B cell (primary cell): ENCODE measurements at regions not wholly inside any gene's neighbourhood (a gene's known extent, or its start where the extent isn't known, plus 50 kb on each side); places are given as distances from the start of the nearest gene placed in this dataset.

Experiments
- ATAC-seq: fragments of 200-7000 bp; cut with Tn5 transposase; one replicate; pipeline ENCODE4 v1.10.0; 2021; ENCODE audit warnings: low read depth, mild to moderate bottlenecking, moderate number of reproducible peaks, moderate library complexity
- CTCF ChIA-PET: fragments of 350-600 bp; sonication (Branson Sonifier 250); formaldehyde crosslinking; loops from one replicate; lab custom pipeline; 2021; ENCODE audit warnings: antibody characterized with exemption, inconsistent platforms; lab: Charles Lee
- POLR2A ChIA-PET: fragments of 350-600 bp; sonication (Branson Sonifier 250); formaldehyde crosslinking; loops from one replicate; lab custom pipeline; 2021; ENCODE audit warnings: antibody characterized with exemption; lab: Charles Lee
- DNase-seq: peaks from one replicate; pipeline ENCODE4 v3.0.0; 2013
- H2AFZ ChIP-seq: 2 replicates; pipeline ENCODE4 v1.6.1; 2012; ENCODE audit warnings: mild to moderate bottlenecking, low read depth, low read length; ENCODE audit not compliant: insufficient read depth, poor library complexity, severe bottlenecking
- H3K27ac ChIP-seq, 2 donors: 1 replicate in 1 of 2; 2 replicates in 1 of 2; pipeline ENCODE4 v1.5.1; 2012 to 2013; ENCODE audit warnings: low read length in 2 of 2, mild to moderate bottlenecking in 2 of 2, moderate library complexity in 1 of 2
- H3K27me3 ChIP-seq, 4 experiments: fragments of 200-600 bp in 1 of 4; sonication (generic) in 1 of 4; replicated peaks in 1 of 4; 1 replicate in 2 of 4; 2 replicates in 2 of 4; pipeline versions ENCODE4 v1.6.1 to v1.7.0; 2013 to 2016; ENCODE audit warnings: low read length in 3 of 4, mild to moderate bottlenecking in 2 of 4, mixed read lengths in 1 of 4, moderate library complexity in 1 of 4; ENCODE audit not compliant: insufficient read depth in 4 of 4, control insufficient read depth in 3 of 4; ENCODE audit errors: control extremely low read depth in 1 of 4
- H3K36me3 ChIP-seq, 2 experiments: replicated peaks in 1 of 2; 1 replicate in 1 of 2; 2 replicates in 1 of 2; pipeline versions ENCODE4 v1.6.1 to v1.7.1; 2013; ENCODE audit warnings: low read length in 1 of 2; ENCODE audit not compliant: insufficient read depth in 2 of 2, control insufficient read depth in 1 of 2; ENCODE audit errors: control extremely low read depth in 1 of 2, extremely low read depth in 1 of 2
- H3K4me1 ChIP-seq, 2 donors: fragments of 200-600 bp in 1 of 2; sonication (generic) in 1 of 2; 1 replicate in 1 of 2; 2 replicates in 1 of 2; pipeline versions ENCODE4 v1.5.1 to v1.6.1; 2013 to 2017; ENCODE audit warnings: low read length in 2 of 2; ENCODE audit not compliant: control insufficient read depth in 2 of 2, insufficient read depth in 2 of 2
- H3K4me2 ChIP-seq: replicated peaks from 2 replicates; pipeline ENCODE3; 2012; ENCODE audit warnings: mild to moderate bottlenecking, low read depth, low read length; ENCODE audit not compliant: poor library complexity, severe bottlenecking
- H3K4me3 ChIP-seq, 5 experiments: fragments of 200-600 bp in 1 of 5; sonication (generic) in 1 of 5; 1 replicate in 3 of 5; 2 replicates in 2 of 5; pipeline versions ENCODE4 v1.5.1 to v1.7.0; 2011 to 2016; ENCODE audit warnings: low read length in 4 of 5, mild to moderate bottlenecking in 4 of 5, low read depth in 2 of 5, control low read depth in 1 of 5, moderate library complexity in 1 of 5; ENCODE audit not compliant: insufficient read depth in 1 of 5; ENCODE audit errors: control extremely low read depth in 1 of 5, extremely low read depth in 1 of 5
- H3K79me2 ChIP-seq: fragments of 200-600 bp; sonication (generic); one replicate; pipeline ENCODE4 v1.6.0; 2016; ENCODE audit warnings: low read length; ENCODE audit not compliant: control insufficient read depth, insufficient read depth
- H3K9ac ChIP-seq: fragments of 200-600 bp; sonication (generic); 2 replicates; pipeline ENCODE4 v1.6.1; 2017; ENCODE audit warnings: mild to moderate bottlenecking, low read length, moderate library complexity
- H3K9me3 ChIP-seq, 3 donors: one replicate each; pipeline versions ENCODE4 v1.6.1 to v1.7.1; 2013; ENCODE audit warnings: low read length in 2 of 3; ENCODE audit not compliant: control insufficient read depth in 2 of 3, insufficient read depth in 1 of 3; ENCODE audit errors: control extremely low read depth in 1 of 3
- H4K20me1 ChIP-seq: 2 replicates; pipeline ENCODE4 v1.6.0; 2012; ENCODE audit warnings: mild to moderate bottlenecking, low read length; ENCODE audit not compliant: insufficient read depth, control insufficient read depth, poor library complexity, severe bottlenecking
- H3K27ac Mint-ChIP-seq: one replicate; pipeline ENCODE4 v1.8.0; 2021; ENCODE audit warnings: mixed read lengths
- H3K27me3 Mint-ChIP-seq: one replicate; pipeline ENCODE4 v1.8.0; 2021; ENCODE audit warnings: mixed read lengths
- H3K4me1 Mint-ChIP-seq: one replicate; pipeline ENCODE4 v1.8.0; 2021; ENCODE audit warnings: mixed read lengths
- H3K4me3 Mint-ChIP-seq: one replicate; pipeline ENCODE4 v1.8.0; 2021; ENCODE audit warnings: mixed read lengths
- H3K9me3 Mint-ChIP-seq: one replicate; pipeline ENCODE4 v1.8.0; 2022; ENCODE audit warnings: mixed read lengths; ENCODE audit not compliant: insufficient read depth
- EZH2 ChIP-seq: IDR thresholded peaks from 2 replicates; pipeline ENCODE4 v1.6.1; 2012; ENCODE audit warnings: borderline replicate concordance, low read depth, mild to moderate bottlenecking, moderate library complexity, low read length; ENCODE audit not compliant: insufficient read depth, poor library complexity, severe bottlenecking
- WGBS: methylation state at CpG from one replicate; pipeline ENCODE4 v1.1.5; 2013; ENCODE audit warnings: missing lambda C conversion rate; ENCODE audit not compliant: insufficient coverage; 5-methylcytosine and 5-hydroxymethylcytosine counted together
- intact Hi-C: fragments of 100-400 bp; cut with micrococcal nuclease; formaldehyde crosslinking; loops from one replicate; pipeline ENCODE4 v1.10.0; 2022
- TF ChIP-seq, protein P1 (sequence below): fragments of 200-600 bp; IDR thresholded peaks from one replicate; pipeline ENCODE4 v1.8.0; 2022; ENCODE audit warnings: antibody characterized with exemption, mild to moderate bottlenecking

DNA sequence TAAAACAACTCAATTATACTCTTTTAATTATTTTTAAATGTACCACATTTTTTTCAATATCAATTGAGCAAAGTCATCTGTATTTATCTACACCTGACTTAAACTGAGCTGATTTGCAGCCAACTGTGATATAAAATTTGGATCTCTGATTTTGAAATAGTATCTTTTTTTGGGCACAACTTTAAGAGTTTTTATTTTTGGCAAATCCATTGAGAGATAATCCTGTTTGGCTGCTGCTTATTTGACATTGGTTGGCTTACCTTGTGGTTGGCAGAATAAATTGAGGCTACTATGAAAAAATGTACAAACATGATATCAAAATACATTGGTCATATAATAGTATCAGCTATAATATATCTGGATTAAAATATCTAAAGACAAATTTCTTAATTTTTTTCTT lies 656.0 kb upstream of the NDST4 start:
- Mint-ChIP-seq H3K4me3 (no peak overlapping the region), H3K27me3 (no peaks in the 10 kb centered on the region), H3K9me3 (peaks cover 3% of the 10 kb centered on the region), H3K4me1 (no peaks in the 10 kb centered on the region), H3K27ac (no peak overlapping the region)
- no peaks in the 10 kb centered on the region for H3K9me3 ChIP-seq
- ATAC-seq, result no peak
- H3K79me2 ChIP-seq, result no peaks in the 10 kb centered on the region
- no peaks in the 10 kb centered on the region for H4K20me1 ChIP-seq
- no peaks in the 10 kb centered on the region for H3K36me3 ChIP-seq
- CTCF ChIA-PET, result no interaction called here
- no peak overlapping the region for H3K9ac ChIP-seq
- H3K4me3 ChIP-seq, result no peak overlapping the region
- no peaks in the 10 kb centered on the region for H3K4me1 ChIP-seq
- no peak overlapping the region for H3K27ac ChIP-seq
- no peak for DNase-seq
- H2AFZ ChIP-seq, result no peak overlapping the region
- no peaks in the 10 kb centered on the region for H3K27me3 ChIP-seq
- POLR2A ChIA-PET, result no interaction called here
- H3K4me2 ChIP-seq, result no peak overlapping the region
- intact Hi-C loops, result no loop called here
- TF ChIP-seq, protein P1, sequence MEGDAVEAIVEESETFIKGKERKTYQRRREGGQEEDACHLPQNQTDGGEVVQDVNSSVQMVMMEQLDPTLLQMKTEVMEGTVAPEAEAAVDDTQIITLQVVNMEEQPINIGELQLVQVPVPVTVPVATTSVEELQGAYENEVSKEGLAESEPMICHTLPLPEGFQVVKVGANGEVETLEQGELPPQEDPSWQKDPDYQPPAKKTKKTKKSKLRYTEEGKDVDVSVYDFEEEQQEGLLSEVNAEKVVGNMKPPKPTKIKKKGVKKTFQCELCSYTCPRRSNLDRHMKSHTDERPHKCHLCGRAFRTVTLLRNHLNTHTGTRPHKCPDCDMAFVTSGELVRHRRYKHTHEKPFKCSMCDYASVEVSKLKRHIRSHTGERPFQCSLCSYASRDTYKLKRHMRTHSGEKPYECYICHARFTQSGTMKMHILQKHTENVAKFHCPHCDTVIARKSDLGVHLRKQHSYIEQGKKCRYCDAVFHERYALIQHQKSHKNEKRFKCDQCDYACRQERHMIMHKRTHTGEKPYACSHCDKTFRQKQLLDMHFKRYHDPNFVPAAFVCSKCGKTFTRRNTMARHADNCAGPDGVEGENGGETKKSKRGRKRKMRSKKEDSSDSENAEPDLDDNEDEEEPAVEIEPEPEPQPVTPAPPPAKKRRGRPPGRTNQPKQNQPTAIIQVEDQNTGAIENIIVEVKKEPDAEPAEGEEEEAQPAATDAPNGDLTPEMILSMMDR, result no peak
- TF ChIP-seq EZH2, result no peak

DNA sequence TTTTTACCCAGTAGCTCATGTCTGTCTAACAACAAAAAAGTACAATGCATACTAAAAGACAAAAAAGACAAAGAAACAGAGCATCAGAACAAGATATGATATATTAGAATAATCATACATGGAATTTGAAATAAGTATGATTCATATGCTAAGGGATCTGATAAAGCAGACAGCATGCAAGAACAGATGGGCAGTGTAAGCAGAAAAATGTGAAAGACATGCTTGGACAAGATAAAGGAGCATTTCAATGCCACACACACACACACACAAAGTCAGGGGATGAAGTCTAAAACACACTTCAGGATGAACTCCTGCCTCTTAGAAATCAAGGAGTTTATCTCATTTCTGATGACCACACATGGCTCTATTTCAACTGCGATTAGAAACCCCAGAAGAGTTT lies 649.6 kb upstream of the NDST4 start:
- DNase-seq (no peak), ATAC-seq (no peak)
- H3K27me3 Mint-ChIP-seq, result no peaks in the 10 kb centered on the region
- CTCF ChIA-PET, result no interaction called here
- H4K20me1 ChIP-seq, result no peaks in the 10 kb centered on the region
- H3K4me3 ChIP-seq, result no peak overlapping the region
- no peak overlapping the region for H3K27ac ChIP-seq
- no peak overlapping the region for H3K9ac ChIP-seq
- no peaks in the 10 kb centered on the region for H3K9me3 ChIP-seq
- H2AFZ ChIP-seq, result no peak overlapping the region
- intact Hi-C loops, result no loop called here
- H3K27me3 ChIP-seq, result no peaks in the 10 kb centered on the region
- H3K4me2 ChIP-seq, result no peak overlapping the region
- no peak overlapping the region for H3K4me3 Mint-ChIP-seq
- no peaks in the 10 kb centered on the region for H3K36me3 ChIP-seq
- WGBS, result no CpG with 5 or more reads among the region's 1 CpG
- TF ChIP-seq, protein P1, result no peak
- TF ChIP-seq EZH2, result no peak
- H3K4me1 Mint-ChIP-seq, result no peaks in the 10 kb centered on the region
- H3K4me1 ChIP-seq, result no peaks in the 10 kb centered on the region
- H3K9me3 Mint-ChIP-seq, result peaks cover 3% of the 10 kb centered on the region
- H3K79me2 ChIP-seq, result no peaks in the 10 kb centered on the region
- POLR2A ChIA-PET, result no interaction called here
- no peak overlapping the region for H3K27ac Mint-ChIP-seq
